NCI-H2227 treated with DMSO at 0.1 percent for 48 hours (cell line): ENCODE measurements at regions not wholly inside any gene's neighbourhood (a gene's known extent, or its start where the extent isn't known, plus 50 kb on each side); places are given as distances from the start of the nearest gene placed in this dataset.
A peak's percentile ranks its signal among the peaks of the same experiment; 100 is the strongest.
"Not testable (repeated sequence)": the region's sequence is repeated elsewhere in the genome, so short reads cannot be mapped to it uniquely, and the experiment has no call there.

Experiments
- DNase-seq: peaks from one replicate; lab custom pipeline; 2025; lab: John Stamatoyannopoulos, UW

GRCh38 chr20:64327223-64327549 lies 71.6 kb downstream of the PCMTD2 start:
- DNase-seq, result not testable (repeated sequence)

- DNase-seq, result peak; percentile 44
Measured at GRCh38 chr20:64327550-64328317, 72.2 kb downstream of the PCMTD2 start.

GRCh38 chr20:64328595-64329250 lies 73.2 kb downstream of the PCMTD2 start:
- DNase-seq, result peak; percentile 14

- not testable (repeated sequence) for DNase-seq
Measured at GRCh38 chr20:64332627-64333026, 77.1 kb downstream of the PCMTD2 start.
